OCI-LY1 (cell line): ENCODE measurements at regions not wholly inside any gene's neighbourhood (a gene's known extent, or its start where the extent isn't known, plus 50 kb on each side); places are given as distances from the start of the nearest gene placed in this dataset.

Source experiments
- H2AFZ ChIP-seq: fragments of 200-600 bp; sonication (generic), shearing (Covaris generic); 2 replicates; pipeline ENCODE4 v1.6.0; 2014; ENCODE audit warnings: antibody characterized with exemption, mild to moderate bottlenecking, low read length
- H3F3A ChIP-seq: fragments of 200-600 bp; sonication (generic), shearing (Covaris generic); 2 replicates; pipeline ENCODE4 v1.6.0; 2014; ENCODE audit warnings: mild to moderate bottlenecking, antibody characterized with exemption, low read length, moderate library complexity; ENCODE audit not compliant: insufficient read depth
- H3K27ac ChIP-seq: fragments of 200-600 bp; sonication (generic); 2 replicates; pipeline ENCODE4 v1.5.1; 2014; ENCODE audit warnings: low read length, mixed run types, mild to moderate bottlenecking, low read depth; ENCODE audit not compliant: poor library complexity, severe bottlenecking
- H3K27me3 ChIP-seq: fragments of 200-600 bp; sonication (generic); 2 replicates; pipeline ENCODE4 v1.6.0; 2014; ENCODE audit warnings: antibody characterized with exemption, mild to moderate bottlenecking, low read length, moderate library complexity; ENCODE audit not compliant: insufficient read depth
- H3K36me3 ChIP-seq: fragments of 200-600 bp; sonication (generic); 2 replicates; pipeline ENCODE4 v1.6.1; 2014; ENCODE audit warnings: mild to moderate bottlenecking, antibody characterized with exemption, low read length, moderate library complexity, mixed read lengths; ENCODE audit not compliant: insufficient read depth
- H3K4me1 ChIP-seq: fragments of 200-600 bp; sonication (generic); 2 replicates; pipeline ENCODE4 v1.5.1; 2014; ENCODE audit warnings: mild to moderate bottlenecking, low read length, moderate library complexity; ENCODE audit not compliant: insufficient read depth, severe bottlenecking
- H3K4me2 ChIP-seq: fragments of 200-600 bp; sonication (generic), shearing (Covaris generic); 2 replicates; pipeline ENCODE4 v1.6.1; 2014; ENCODE audit warnings: low read length
- H3K4me3 ChIP-seq: fragments of 200-600 bp; sonication (generic); 2 replicates; pipeline ENCODE4 v1.5.1; 2014; ENCODE audit warnings: low read length, low read depth, mild to moderate bottlenecking, mixed read lengths; ENCODE audit not compliant: poor library complexity, severe bottlenecking
- H3K79me2 ChIP-seq: fragments of 200-600 bp; shearing (Covaris generic); 2 replicates; pipeline ENCODE4 v1.6.1; 2016; ENCODE audit warnings: mixed run types, low read length, mixed read lengths; ENCODE audit not compliant: insufficient read depth
- H3K9ac ChIP-seq: fragments of 200-600 bp; sonication (generic), shearing (Covaris generic); 2 replicates; pipeline ENCODE4 v1.6.1; 2014; ENCODE audit warnings: mild to moderate bottlenecking, low read length, mixed read lengths
- H3K9me2 ChIP-seq: fragments of 200-600 bp; sonication (generic), shearing (Covaris generic); 2 replicates; pipeline ENCODE4 v1.6.1; 2014; ENCODE audit warnings: low read depth, mild to moderate bottlenecking, low read length, mixed read lengths
- H3K9me3 ChIP-seq: fragments of 200-600 bp; shearing (Covaris generic); 2 replicates; pipeline ENCODE4 v1.6.1; 2014; ENCODE audit warnings: low read length, mixed read lengths
- H4K20me1 ChIP-seq: fragments of 200-600 bp; sonication (generic), shearing (Covaris generic); 2 replicates; pipeline ENCODE4 v1.6.0; 2016; ENCODE audit warnings: mild to moderate bottlenecking, low read length; ENCODE audit not compliant: insufficient read depth
- EZH2 ChIP-seq: fragments of 200-600 bp; sonication (generic), shearing (Covaris generic); IDR thresholded peaks from 2 replicates; pipeline ENCODE4 v1.8.0; 2017; ENCODE audit warnings: borderline replicate concordance, mixed run types, mild to moderate bottlenecking, antibody characterized with exemption, low read length, moderate library complexity, mixed read lengths
- TF ChIP-seq, protein P1 (sequence below): fragments of 200-600 bp; sonication (generic), shearing (Covaris generic); IDR thresholded peaks from 2 replicates; pipeline ENCODE4 v1.5.1; 2017; ENCODE audit warnings: mild to moderate bottlenecking, antibody characterized with exemption, low read length, moderate library complexity, mixed read lengths

DNA sequence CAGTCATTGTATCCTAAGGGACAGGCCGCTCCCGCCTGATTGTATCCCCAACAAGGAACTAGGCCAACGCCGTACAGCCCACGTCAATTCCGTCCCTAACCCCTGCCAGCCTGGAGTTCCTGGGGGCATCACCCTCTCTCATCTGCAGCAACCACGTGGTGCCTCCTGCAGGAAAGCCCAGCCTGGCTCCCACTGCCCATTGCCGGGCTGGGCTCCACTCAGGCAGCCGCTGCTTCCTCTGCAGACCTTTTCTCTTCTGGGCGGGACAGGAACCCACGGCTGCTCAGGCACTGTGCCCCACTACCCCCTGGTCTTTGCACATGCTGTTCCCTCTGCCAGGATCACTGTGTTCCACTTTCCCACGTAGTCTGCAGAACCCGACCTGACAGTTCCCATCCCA is 212.2 kb downstream of the TFCP2L1 start:
- no peaks in the 10 kb centered on the region for H4K20me1 ChIP-seq
- no peaks in the 10 kb centered on the region for H3K9me3 ChIP-seq
- no peak overlapping the region for H3K9ac ChIP-seq
- H3K4me3 ChIP-seq: no peak overlapping the region
- no peaks in the 10 kb centered on the region for H3K36me3 ChIP-seq
- 0 out of 2 replicates have a peak, but pooled peaks cover 3% of the 10 kb centered on the region for H3K27me3 ChIP-seq
- H3K4me2 ChIP-seq: no peak overlapping the region
- H3F3A ChIP-seq: no peaks in the 10 kb centered on the region
- H3K4me1 ChIP-seq: no peaks in the 10 kb centered on the region
- no peaks in the 10 kb centered on the region for H3K9me2 ChIP-seq
- no peak overlapping the region for H2AFZ ChIP-seq
- no peak overlapping the region for H3K27ac ChIP-seq
- H3K79me2 ChIP-seq: no peaks in the 10 kb centered on the region
- TF ChIP-seq, protein P1, sequence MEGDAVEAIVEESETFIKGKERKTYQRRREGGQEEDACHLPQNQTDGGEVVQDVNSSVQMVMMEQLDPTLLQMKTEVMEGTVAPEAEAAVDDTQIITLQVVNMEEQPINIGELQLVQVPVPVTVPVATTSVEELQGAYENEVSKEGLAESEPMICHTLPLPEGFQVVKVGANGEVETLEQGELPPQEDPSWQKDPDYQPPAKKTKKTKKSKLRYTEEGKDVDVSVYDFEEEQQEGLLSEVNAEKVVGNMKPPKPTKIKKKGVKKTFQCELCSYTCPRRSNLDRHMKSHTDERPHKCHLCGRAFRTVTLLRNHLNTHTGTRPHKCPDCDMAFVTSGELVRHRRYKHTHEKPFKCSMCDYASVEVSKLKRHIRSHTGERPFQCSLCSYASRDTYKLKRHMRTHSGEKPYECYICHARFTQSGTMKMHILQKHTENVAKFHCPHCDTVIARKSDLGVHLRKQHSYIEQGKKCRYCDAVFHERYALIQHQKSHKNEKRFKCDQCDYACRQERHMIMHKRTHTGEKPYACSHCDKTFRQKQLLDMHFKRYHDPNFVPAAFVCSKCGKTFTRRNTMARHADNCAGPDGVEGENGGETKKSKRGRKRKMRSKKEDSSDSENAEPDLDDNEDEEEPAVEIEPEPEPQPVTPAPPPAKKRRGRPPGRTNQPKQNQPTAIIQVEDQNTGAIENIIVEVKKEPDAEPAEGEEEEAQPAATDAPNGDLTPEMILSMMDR: no peak
- no peak for TF ChIP-seq EZH2

DNA sequence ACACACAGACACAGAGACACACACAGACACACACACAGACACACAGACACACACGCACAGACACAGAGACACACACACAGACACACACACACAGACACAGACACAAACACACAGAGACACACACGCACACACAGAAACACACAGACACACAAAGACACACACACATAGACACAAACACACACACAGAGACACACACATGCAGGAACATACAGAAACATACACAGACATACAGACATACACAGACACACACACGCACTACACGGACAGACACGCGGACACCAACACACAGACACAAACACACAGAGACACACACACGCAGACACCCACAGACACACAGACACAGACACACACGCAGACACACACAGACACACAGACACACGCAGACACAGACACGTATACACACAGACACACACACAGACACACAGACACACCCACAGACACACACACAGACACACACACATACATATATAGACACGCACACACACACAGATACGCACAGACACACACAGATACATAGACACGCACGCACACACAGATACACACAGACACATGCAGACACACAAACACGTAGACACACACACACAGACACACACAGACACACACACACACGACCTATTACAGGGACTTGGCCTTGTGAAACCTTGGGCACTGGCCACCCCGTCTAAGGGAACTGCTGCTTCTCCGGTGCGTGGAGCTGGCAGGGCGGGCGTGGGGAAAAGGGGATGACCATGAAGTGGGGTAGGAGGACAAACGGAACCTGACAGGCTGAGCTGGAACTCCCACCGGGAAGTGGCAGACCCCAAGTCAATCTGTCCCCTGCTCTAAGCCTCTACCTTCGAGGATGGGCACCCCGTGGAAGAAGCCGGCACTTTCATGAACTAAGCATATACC is 211.4 kb downstream of the TFCP2L1 start:
- Histone ChIP-seq H3K9me2 (no peaks in the 10 kb centered on the region), H3K4me1 (no peaks in the 10 kb centered on the region), H3F3A (no peaks in the 10 kb centered on the region), H3K4me3 (no peak overlapping the region), H3K9ac (no peak overlapping the region), H3K27ac (no peak overlapping the region), H4K20me1 (no peaks in the 10 kb centered on the region), H3K79me2 (no peaks in the 10 kb centered on the region), H3K4me2 (no peak overlapping the region), H2AFZ (no peak overlapping the region), H3K9me3 (no peaks in the 10 kb centered on the region), H3K36me3 (no peaks in the 10 kb centered on the region), H3K27me3 (0 out of 2 replicates have a peak, but pooled peaks cover 3% of the 10 kb centered on the region)
- TF ChIP-seq EZH2: no peak
- TF ChIP-seq, protein P1: no peak

DNA sequence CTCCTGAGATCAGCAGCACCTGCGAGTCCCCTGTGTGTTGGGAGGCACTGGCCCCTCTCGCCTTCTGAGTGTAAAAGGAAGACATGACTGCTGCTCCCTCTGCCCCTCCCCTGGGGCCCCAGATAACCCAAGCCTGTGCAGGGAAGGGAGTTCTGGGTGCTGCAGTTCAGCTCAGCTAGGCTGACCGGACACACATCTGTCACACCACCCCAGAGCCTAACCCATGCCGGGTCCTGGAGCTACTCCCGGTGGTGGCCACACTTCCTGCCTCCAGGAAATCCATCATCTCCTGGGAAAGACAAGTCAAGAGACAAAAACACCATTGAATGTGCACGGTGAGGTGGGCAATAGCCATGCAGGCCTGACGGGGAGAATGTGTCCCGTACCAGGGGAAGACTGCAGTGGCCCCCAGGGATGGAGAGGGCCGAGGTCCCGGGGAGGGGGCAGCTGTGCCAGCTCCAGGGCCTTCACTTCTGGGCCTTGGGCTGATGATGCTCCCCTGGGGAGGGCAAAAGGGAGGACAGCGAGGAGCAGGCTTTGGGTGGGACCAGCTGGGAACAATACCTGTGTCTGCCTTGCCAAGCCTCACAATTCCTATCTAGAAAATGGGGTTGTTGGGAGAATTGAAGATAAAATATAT is 210.6 kb downstream of the TFCP2L1 start:
- Histone ChIP-seq H3K9me3 (no peaks in the 10 kb centered on the region), H3K9ac (no peak overlapping the region), H2AFZ (no peak overlapping the region), H3K27ac (no peak overlapping the region), H3K4me2 (no peak overlapping the region), H3K9me2 (no peaks in the 10 kb centered on the region), H3K4me1 (no peaks in the 10 kb centered on the region), H3K79me2 (no peaks in the 10 kb centered on the region), H3K4me3 (no peak overlapping the region), H3K36me3 (no peaks in the 10 kb centered on the region), H4K20me1 (no peaks in the 10 kb centered on the region), H3K27me3 (0 out of 2 replicates have a peak, but pooled peaks cover 3% of the 10 kb centered on the region), H3F3A (no peaks in the 10 kb centered on the region)
- TF ChIP-seq EZH2: no peak
- TF ChIP-seq, protein P1: no peak
